KMS-11 (cell line): ENCODE measurements at regions not wholly inside any gene's neighbourhood (a gene's known extent, or its start where the extent isn't known, plus 50 kb on each side); places are given as distances from the start of the nearest gene placed in this dataset.

ENCODE experiments used
- H2AFZ ChIP-seq: fragments of 200-600 bp; sonication (generic); 2 replicates; pipeline ENCODE4 v1.6.1; 2016; ENCODE audit warnings: antibody characterized with exemption, mixed run types, low read depth
- H3K27ac ChIP-seq: fragments of 200-600 bp; sonication (generic); 2 replicates; pipeline ENCODE4 v1.6.1; 2016; ENCODE audit warnings: mild to moderate bottlenecking, mixed run types
- H3K27me3 ChIP-seq: fragments of 200-600 bp; sonication (generic); 2 replicates; pipeline ENCODE4 v1.6.1; 2017; ENCODE audit warnings: mild to moderate bottlenecking, low read depth, mixed run types, moderate library complexity; ENCODE audit not compliant: insufficient read depth
- H3K36me3 ChIP-seq: fragments of 200-600 bp; sonication (generic); 2 replicates; pipeline ENCODE4 v1.6.1; 2017; ENCODE audit warnings: mild to moderate bottlenecking, mixed run types; ENCODE audit not compliant: insufficient read depth
- H3K4me1 ChIP-seq: fragments of 200-600 bp; sonication (generic); 2 replicates; pipeline ENCODE4 v1.6.1; 2016; ENCODE audit warnings: mild to moderate bottlenecking, low read depth, mixed run types; ENCODE audit not compliant: poor library complexity, severe bottlenecking
- H3K4me2 ChIP-seq: fragments of 200-600 bp; sonication (generic); 2 replicates; pipeline ENCODE4 v1.7.0; 2016; ENCODE audit warnings: mild to moderate bottlenecking, mixed run types
- H3K4me3 ChIP-seq: fragments of 200-600 bp; sonication (generic); IDR thresholded peaks from 2 replicates; pipeline ENCODE4 v1.6.1; 2017; ENCODE audit warnings: low read depth, low read length, mixed read lengths; ENCODE audit not compliant: insufficient read depth
- H3K79me2 ChIP-seq: fragments of 200-600 bp; sonication (generic); 2 replicates; pipeline ENCODE4 v1.6.1; 2016; ENCODE audit warnings: low read depth, mixed run types; ENCODE audit not compliant: insufficient read depth
- H3K9ac ChIP-seq: fragments of 200-600 bp; sonication (generic); 2 replicates; pipeline ENCODE4 v1.6.1; 2016; ENCODE audit warnings: mild to moderate bottlenecking, mixed run types
- H4K20me1 ChIP-seq: fragments of 200-600 bp; sonication (generic); 2 replicates; pipeline ENCODE4 v1.6.1; 2016; ENCODE audit warnings: mild to moderate bottlenecking, mixed run types; ENCODE audit not compliant: insufficient read depth
- CTCF ChIP-seq: fragments of 200-600 bp; sonication (generic); conservative IDR thresholded peaks from 2 replicates; pipeline ENCODE4 v1.6.1; 2017; ENCODE audit warnings: low read depth, mild to moderate bottlenecking, antibody characterized with exemption, low read length, moderate library complexity, mixed read lengths

- Histone ChIP-seq H3K4me3 (no peak overlapping the region), H3K27me3 (no peaks in the 10 kb centered on the region), H3K27ac (no peak overlapping the region), H3K4me2 (no peak overlapping the region), H3K36me3 (no peaks in the 10 kb centered on the region), H4K20me1 (no peaks in the 10 kb centered on the region), H3K9ac (no peak overlapping the region), H3K79me2 (no peaks in the 10 kb centered on the region), H3K4me1 (no peaks in the 10 kb centered on the region), H2AFZ (no peak overlapping the region)
- TF ChIP-seq CTCF, result no peak
Observed at GRCh38 chr2:144198116-144198515, 321.8 kb downstream of the ZEB2 start.

GRCh38 chr2:144194326-144195071, 325.4 kb downstream of the ZEB2 start:
- H3K4me3 ChIP-seq, result no peak overlapping the region
- no peak overlapping the region for H3K4me2 ChIP-seq
- H4K20me1 ChIP-seq, result no peaks in the 10 kb centered on the region
- no peaks in the 10 kb centered on the region for H3K27me3 ChIP-seq
- no peaks in the 10 kb centered on the region for H3K4me1 ChIP-seq
- no peak overlapping the region for H3K27ac ChIP-seq
- H3K36me3 ChIP-seq, result no peaks in the 10 kb centered on the region
- TF ChIP-seq CTCF, result no peak
- H3K9ac ChIP-seq, result no peak overlapping the region
- no peaks in the 10 kb centered on the region for H3K79me2 ChIP-seq
- no peak overlapping the region for H2AFZ ChIP-seq

- Histone ChIP-seq H3K27ac (no peak overlapping the region), H3K4me1 (no peaks in the 10 kb centered on the region), H3K36me3 (no peaks in the 10 kb centered on the region), H3K4me3 (no peak overlapping the region), H2AFZ (no peak overlapping the region), H3K4me2 (no peak overlapping the region), H3K79me2 (no peaks in the 10 kb centered on the region), H4K20me1 (no peaks in the 10 kb centered on the region), H3K9ac (no peak overlapping the region), H3K27me3 (no peaks in the 10 kb centered on the region)
- TF ChIP-seq CTCF, result no peak
Observed at GRCh38 chr2:144190908-144191605, 328.9 kb downstream of the ZEB2 start.

GRCh38 chr2:144183727-144184126, 336.2 kb downstream of the ZEB2 start:
- TF ChIP-seq CTCF, result no peak
- no peak overlapping the region for H3K4me2 ChIP-seq
- no peaks in the 10 kb centered on the region for H3K27me3 ChIP-seq
- no peaks in the 10 kb centered on the region for H4K20me1 ChIP-seq
- H3K79me2 ChIP-seq, result no peaks in the 10 kb centered on the region
- no peaks in the 10 kb centered on the region for H3K4me1 ChIP-seq
- H3K4me3 ChIP-seq, result no peak overlapping the region
- H2AFZ ChIP-seq, result no peak overlapping the region
- no peak overlapping the region for H3K27ac ChIP-seq
- no peak overlapping the region for H3K9ac ChIP-seq
- H3K36me3 ChIP-seq, result no peaks in the 10 kb centered on the region
